ENCODE measurements at regions not wholly inside any gene's neighbourhood (a gene's known extent, or its start where the extent isn't known, plus 50 kb on each side); places are given as distances from the start of the nearest gene placed in this dataset.

- no peak overlapping the region for H2AFZ ChIP-seq (ENCODE audit: low read length)
- TSS peak; percentile 48 for BruUV-seq (replicated peaks)
- H3F3A ChIP-seq (ENCODE audit: low read length, unreplicated experiment) = no peaks in the 10 kb centered on the region
- CTCF ChIA-PET = interaction anchor here (0.6 to 1.0 kb wide), 3 partner anchors 97 to 259 kb away, joined by 3 to 4 read pairs (median 3); no protein-coding TSS in a partner anchor
- H3K9me3 ChIP-seq (ENCODE audit: low read length) = no peaks in the 10 kb centered on the region
- peak overlapping the region; percentile 77 for H3K27ac ChIP-seq (ENCODE audit: low read length)
- intact Hi-C loops (cut with micrococcal nuclease) = loop anchor here (5.0 to 10.0 kb wide), 5 partner anchors 111 to 353 kb away; no protein-coding TSS in a partner anchor
- no peak overlapping the region; the same call in 1 of the 2 replicates for H3K9ac ChIP-seq (ENCODE audit: low read length)
- H3K79me2 ChIP-seq (ENCODE audit: low read length) = no peaks in the 10 kb centered on the region
- H4K20me1 ChIP-seq (ENCODE audit: low read length) = no peaks in the 10 kb centered on the region
- no peak for TF ChIP-seq EZH2 (IDR thresholded peaks at IDR 0.05; ENCODE audit: low read length, unreplicated experiment)
- TF ChIP-seq EZH2phosphoT487 (IDR thresholded peaks at IDR 0.05; ENCODE audit: borderline replicate concordance, low read length) = no peak
- TF ChIP-seq CTCF (conservative IDR thresholded peaks at IDR 0.05; ENCODE audit: low read depth, low read length) = no peak
- H3K4me3 ChIP-seq (ENCODE audit: low read length) = peak overlapping the region; percentile 1; the same call in 1 of the 2 replicates
- H3K4me2 ChIP-seq (ENCODE audit: low read length) = peak overlapping the region; percentile 70
- no peaks in the 10 kb centered on the region for H3K9me2 ChIP-seq (replicated peaks; ENCODE audit: low read length)
- DNase-seq = peak; percentile 96
- POLR2A ChIA-PET (ENCODE audit: unreplicated experiment) = interaction anchor here (0.6 kb wide), 2 partner anchors 9 to 813 kb away, joined by 3 to 6 read pairs; no protein-coding TSS in a partner anchor
- no peaks in the 10 kb centered on the region for H3K36me3 ChIP-seq (ENCODE audit: low read depth, low read length)
- no peaks in the 10 kb centered on the region for H3K27me3 ChIP-seq (ENCODE audit: low read length)
- H3K4me1 ChIP-seq (ENCODE audit: insufficient read depth, low read length) = peaks cover 53% of the 10 kb centered on the region
- peak; percentile 66 for ATAC-seq
These were observed 208.8 kb upstream of the EEA1 start for GRCh38 chr12:93137656-93138612.

GRCh38 chr12:93139028-93139665, 210.1 kb upstream of the EEA1 start:
- peak overlapping the region; percentile 33; the same call in 1 of the 2 replicates for H3K4me2 ChIP-seq (ENCODE audit: low read length)
- ChIA-PET POLR2A (ENCODE audit: unreplicated experiment) (interaction anchor here (0.6 kb wide), 1 partner anchor 123 kb away, joined by 3 read pairs; no protein-coding TSS in a partner anchor), CTCF (interaction anchor here (1.1 kb wide), 1 partner anchor 241 kb away, joined by 3 read pairs; no protein-coding TSS in a partner anchor)
- BruUV-seq (replicated peaks) = no TSS peak
- H3F3A ChIP-seq (ENCODE audit: low read length, unreplicated experiment) = no peaks in the 10 kb centered on the region
- H3K36me3 ChIP-seq (ENCODE audit: low read depth, low read length) = no peaks in the 10 kb centered on the region
- H3K4me3 ChIP-seq (ENCODE audit: low read length) = no peak overlapping the region
- H3K27me3 ChIP-seq (ENCODE audit: low read length) = no peaks in the 10 kb centered on the region
- DNase-seq (peak; percentile 32), ATAC-seq (no peak)
- intact Hi-C loops (cut with micrococcal nuclease) = loop anchor here (5.0 to 10.0 kb wide), 5 partner anchors 112 to 354 kb away; no protein-coding TSS in a partner anchor
- TF ChIP-seq CTCF (conservative IDR thresholded peaks at IDR 0.05; ENCODE audit: low read depth, low read length) (no peak), EZH2 (IDR thresholded peaks at IDR 0.05; ENCODE audit: low read length, unreplicated experiment) (no peak), EZH2phosphoT487 (IDR thresholded peaks at IDR 0.05; ENCODE audit: borderline replicate concordance, low read length) (no peak)
- H3K9me3 ChIP-seq (ENCODE audit: low read length) = no peaks in the 10 kb centered on the region
- no peaks in the 10 kb centered on the region for H3K79me2 ChIP-seq (ENCODE audit: low read length)
- no peaks in the 10 kb centered on the region for H3K9me2 ChIP-seq (replicated peaks; ENCODE audit: low read length)
- peaks cover 58% of the 10 kb centered on the region for H3K4me1 ChIP-seq (ENCODE audit: insufficient read depth, low read length)
- no peak overlapping the region for H3K9ac ChIP-seq (ENCODE audit: low read length)
- peak overlapping the region; percentile 77 for H3K27ac ChIP-seq (ENCODE audit: low read length)
- no peak overlapping the region for H2AFZ ChIP-seq (ENCODE audit: low read length)
- no peaks in the 10 kb centered on the region for H4K20me1 ChIP-seq (ENCODE audit: low read length)

Data from PC-3 (cell line).